ENCODE measurements at regions not wholly inside any gene's neighbourhood (a gene's known extent, or its start where the extent isn't known, plus 50 kb on each side); places are given as distances from the start of the nearest gene placed in this dataset.
"Not testable (repeated sequence)": the region's sequence is repeated elsewhere in the genome, so short reads cannot be mapped to it uniquely, and the experiment has no call there.

- POLR2A ChIA-PET: no interaction called here
- CTCF ChIA-PET: interaction anchor here (1.3 kb wide), 1 partner anchor 12 kb away, joined by 3 read pairs; no protein-coding TSS in a partner anchor
- Histone ChIP-seq H3K27me3 (ENCODE audit: insufficient read depth) (no peaks in the 10 kb centered on the region), H3K9ac (no peak overlapping the region), H3K4me3 (ENCODE audit: low read depth in 2 of 2, low read length in 1 of 2) (no peak overlapping the region), H3K9me2 (no peaks in the 10 kb centered on the region), H3K4me1 (ENCODE audit: control insufficient read depth in 1 of 2, insufficient read depth in 2 of 2, low read depth in 1 of 2, low read length in 1 of 2) (no peaks in the 10 kb centered on the region), H3K9me3 (peaks cover 14% of the 10 kb centered on the region), H3K27ac (ENCODE audit: low read depth in 2 of 2, low read length in 1 of 2) (no peak overlapping the region), H3K36me3 (replicated peaks in 1 of 2; ENCODE audit: control insufficient read depth in 1 of 2, insufficient read depth in 2 of 2, low read length in 1 of 2) (no peaks in the 10 kb centered on the region), H4K20me1 (ENCODE audit: insufficient read depth) (no peaks in the 10 kb centered on the region), H3K79me2 (ENCODE audit: insufficient read depth) (no peaks in the 10 kb centered on the region), H2AFZ (ENCODE audit: low read depth) (no peak overlapping the region), H3K4me2 (no peak overlapping the region), H3F3A (replicated peaks; ENCODE audit: insufficient read depth) (no peaks in the 10 kb centered on the region)
- DNase-seq: no peak
- no peak for TF ChIP-seq RAD21 (IDR thresholded peaks at IDR 0.05; ENCODE audit: low read length)
- no peak for TF ChIP-seq EP300 (IDR thresholded peaks at IDR 0.05; ENCODE audit: borderline replicate concordance in 1 of 2, low read depth in 1 of 2, low read length in 1 of 2)
- no peak for TF ChIP-seq FOXM1 (IDR thresholded peaks at IDR 0.05; ENCODE audit: low read depth)
Observed at GRCh38 chr6:106808758-106809157, 165.8 kb downstream of the CD24 start.

DNA sequence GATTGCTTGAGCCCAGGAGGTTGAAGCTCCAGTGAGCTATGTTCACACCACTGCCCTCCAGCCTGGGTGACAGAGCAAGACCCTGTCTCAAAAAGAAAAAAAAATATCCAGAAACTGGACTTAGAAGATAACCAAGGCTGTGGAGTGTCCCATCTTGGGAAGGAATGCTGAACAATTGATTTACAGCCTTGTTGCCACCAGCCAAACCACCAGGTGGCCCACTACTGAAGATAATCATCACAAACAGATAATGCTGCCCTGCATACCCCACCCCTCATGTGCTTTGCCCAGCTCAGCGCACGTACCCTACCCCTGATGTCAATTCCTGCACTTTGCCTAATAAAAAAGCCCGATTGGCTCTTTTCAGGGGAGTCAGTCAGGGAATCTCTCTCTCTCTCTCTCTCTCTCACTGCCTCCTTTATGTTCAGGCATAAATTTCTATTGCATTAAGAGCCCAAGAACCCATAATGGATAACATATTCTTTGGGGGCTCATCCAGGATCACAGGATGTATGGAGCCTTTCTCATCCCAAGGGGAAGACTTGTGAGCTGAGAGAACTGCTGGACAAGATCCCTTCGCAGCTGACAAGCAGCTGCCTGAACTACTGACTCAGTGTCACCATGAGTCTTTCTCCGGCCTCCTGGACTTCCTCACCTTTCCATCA is 166.4 kb downstream of the CD24 start:
- H3F3A ChIP-seq (replicated peaks; ENCODE audit: insufficient read depth): no peaks in the 10 kb centered on the region
- ChIA-PET POLR2A (no interaction called here), CTCF (interaction anchor here (1.3 kb wide), 1 partner anchor 13 kb away, joined by 3 read pairs; no protein-coding TSS in a partner anchor)
- TF ChIP-seq SIN3A (IDR thresholded peaks at IDR 0.05; ENCODE audit: borderline replicate concordance, low read depth, low read length) (no peak), FOXJ3 (CRISPR knock-in tag; IDR thresholded peaks at IDR 0.05) (no peak), FOSL2 (IDR thresholded peaks at IDR 0.05; ENCODE audit: borderline replicate concordance, low read depth) (no peak)
- H3K4me1 ChIP-seq (ENCODE audit: control insufficient read depth in 1 of 2, insufficient read depth in 2 of 2, low read depth in 1 of 2, low read length in 1 of 2): no peaks in the 10 kb centered on the region
- no peak for DNase-seq
- no peak overlapping the region for H3K9ac ChIP-seq
- H2AFZ ChIP-seq (ENCODE audit: low read depth): no peak overlapping the region
- H3K4me2 ChIP-seq: no peak overlapping the region
- H3K79me2 ChIP-seq (ENCODE audit: insufficient read depth): no peaks in the 10 kb centered on the region
- H3K4me3 ChIP-seq (ENCODE audit: low read depth in 2 of 2, low read length in 1 of 2): no peak overlapping the region
- H3K9me2 ChIP-seq: no peaks in the 10 kb centered on the region
- H3K27ac ChIP-seq (ENCODE audit: low read depth in 2 of 2, low read length in 1 of 2): no peak overlapping the region
- 26% methylated on average over 5 of the region's 5 CpGs for WGBS (ENCODE audit: low lambda C conversion rate)
- no peaks in the 10 kb centered on the region for H4K20me1 ChIP-seq (ENCODE audit: insufficient read depth)
- no peaks in the 10 kb centered on the region for H3K27me3 ChIP-seq (ENCODE audit: insufficient read depth)
- H3K36me3 ChIP-seq (replicated peaks in 1 of 2; ENCODE audit: control insufficient read depth in 1 of 2, insufficient read depth in 2 of 2, low read length in 1 of 2): no peaks in the 10 kb centered on the region
- H3K9me3 ChIP-seq: peaks cover 14% of the 10 kb centered on the region

GRCh38 chr6:106806253-106806652 is 168.3 kb downstream of the CD24 start:
- CTCF ChIA-PET: interaction anchor here (1.5 kb wide), 1 partner anchor 42 kb away, joined by 3 read pairs; no protein-coding TSS in a partner anchor
- H3F3A ChIP-seq (replicated peaks; ENCODE audit: insufficient read depth); H3K9me2 ChIP-seq; H2AFZ ChIP-seq (ENCODE audit: low read depth); H3K4me2 ChIP-seq; H4K20me1 ChIP-seq (ENCODE audit: insufficient read depth); H3K4me3 ChIP-seq (ENCODE audit: low read depth in 2 of 2, low read length in 1 of 2); H3K9ac ChIP-seq; POLR2A ChIA-PET; H3K27me3 ChIP-seq (ENCODE audit: insufficient read depth); H3K79me2 ChIP-seq (ENCODE audit: insufficient read depth); H3K4me1 ChIP-seq (ENCODE audit: control insufficient read depth in 1 of 2, insufficient read depth in 2 of 2, low read depth in 1 of 2, low read length in 1 of 2); H3K36me3 ChIP-seq (replicated peaks in 1 of 2; ENCODE audit: control insufficient read depth in 1 of 2, insufficient read depth in 2 of 2, low read length in 1 of 2); H3K27ac ChIP-seq (ENCODE audit: low read depth in 2 of 2, low read length in 1 of 2); DNase-seq: not testable (repeated sequence)
- WGBS (ENCODE audit: low lambda C conversion rate): 20% methylated on average over 2 of the region's 4 CpGs
- H3K9me3 ChIP-seq: peaks cover 11% of the 10 kb centered on the region

GRCh38 chr6:106805771-106806170 is 168.8 kb downstream of the CD24 start:
- H3K9me2 ChIP-seq: no peaks in the 10 kb centered on the region
- no peak overlapping the region for H3K4me2 ChIP-seq
- no peaks in the 10 kb centered on the region for H3K36me3 ChIP-seq (replicated peaks in 1 of 2; ENCODE audit: control insufficient read depth in 1 of 2, insufficient read depth in 2 of 2, low read length in 1 of 2)
- H3K79me2 ChIP-seq (ENCODE audit: insufficient read depth): no peaks in the 10 kb centered on the region
- no peaks in the 10 kb centered on the region for H3F3A ChIP-seq (replicated peaks; ENCODE audit: insufficient read depth)
- ChIA-PET CTCF (no interaction called here), POLR2A (no interaction called here)
- 72% methylated on average over 6 of the region's 27 CpGs for WGBS (ENCODE audit: low lambda C conversion rate)
- no peaks in the 10 kb centered on the region for H4K20me1 ChIP-seq (ENCODE audit: insufficient read depth)
- H3K9me3 ChIP-seq: peaks cover 6% of the 10 kb centered on the region
- H3K27ac ChIP-seq (ENCODE audit: low read depth in 2 of 2, low read length in 1 of 2): no peak overlapping the region
- no peak for DNase-seq
- H3K4me1 ChIP-seq (ENCODE audit: control insufficient read depth in 1 of 2, insufficient read depth in 2 of 2, low read depth in 1 of 2, low read length in 1 of 2): peaks cover 0 to 6% of the 10 kb centered on the region in 2 experiments; a peak in 1 of 4 replicates
- no peak overlapping the region for H2AFZ ChIP-seq (ENCODE audit: low read depth)
- H3K9ac ChIP-seq: no peak overlapping the region
- no peaks in the 10 kb centered on the region for H3K27me3 ChIP-seq (ENCODE audit: insufficient read depth)
- no peak overlapping the region for H3K4me3 ChIP-seq (ENCODE audit: low read depth in 2 of 2, low read length in 1 of 2)
- TF ChIP-seq JUND (IDR thresholded peaks at IDR 0.05): no peak
- TF ChIP-seq, protein P1, sequence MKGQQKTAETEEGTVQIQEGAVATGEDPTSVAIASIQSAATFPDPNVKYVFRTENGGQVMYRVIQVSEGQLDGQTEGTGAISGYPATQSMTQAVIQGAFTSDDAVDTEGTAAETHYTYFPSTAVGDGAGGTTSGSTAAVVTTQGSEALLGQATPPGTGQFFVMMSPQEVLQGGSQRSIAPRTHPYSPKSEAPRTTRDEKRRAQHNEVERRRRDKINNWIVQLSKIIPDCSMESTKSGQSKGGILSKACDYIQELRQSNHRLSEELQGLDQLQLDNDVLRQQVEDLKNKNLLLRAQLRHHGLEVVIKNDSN (IDR thresholded peaks at IDR 0.05; ENCODE audit: borderline replicate concordance, low read depth): no peak
- TF ChIP-seq USF2 (IDR thresholded peaks at IDR 0.05; ENCODE audit: borderline replicate concordance, low read depth, low read length): no peak
- TF ChIP-seq TAF1 (IDR thresholded peaks at IDR 0.05; ENCODE audit: borderline replicate concordance, low read depth, low read length): no peak
- no peak for TF ChIP-seq YY1 (IDR thresholded peaks at IDR 0.05; ENCODE audit: low read depth)
- no peak for TF ChIP-seq RAD21 (IDR thresholded peaks at IDR 0.05; ENCODE audit: low read length)
- no peak for TF ChIP-seq GABPA (IDR thresholded peaks at IDR 0.05; ENCODE audit: low read depth)
